ENCODE measurements at regions not wholly inside any gene's neighbourhood (a gene's known extent, or its start where the extent isn't known, plus 50 kb on each side); places are given as distances from the start of the nearest gene placed in this dataset.
A peak's percentile ranks its signal among the peaks of the same experiment; 100 is the strongest.

DNA sequence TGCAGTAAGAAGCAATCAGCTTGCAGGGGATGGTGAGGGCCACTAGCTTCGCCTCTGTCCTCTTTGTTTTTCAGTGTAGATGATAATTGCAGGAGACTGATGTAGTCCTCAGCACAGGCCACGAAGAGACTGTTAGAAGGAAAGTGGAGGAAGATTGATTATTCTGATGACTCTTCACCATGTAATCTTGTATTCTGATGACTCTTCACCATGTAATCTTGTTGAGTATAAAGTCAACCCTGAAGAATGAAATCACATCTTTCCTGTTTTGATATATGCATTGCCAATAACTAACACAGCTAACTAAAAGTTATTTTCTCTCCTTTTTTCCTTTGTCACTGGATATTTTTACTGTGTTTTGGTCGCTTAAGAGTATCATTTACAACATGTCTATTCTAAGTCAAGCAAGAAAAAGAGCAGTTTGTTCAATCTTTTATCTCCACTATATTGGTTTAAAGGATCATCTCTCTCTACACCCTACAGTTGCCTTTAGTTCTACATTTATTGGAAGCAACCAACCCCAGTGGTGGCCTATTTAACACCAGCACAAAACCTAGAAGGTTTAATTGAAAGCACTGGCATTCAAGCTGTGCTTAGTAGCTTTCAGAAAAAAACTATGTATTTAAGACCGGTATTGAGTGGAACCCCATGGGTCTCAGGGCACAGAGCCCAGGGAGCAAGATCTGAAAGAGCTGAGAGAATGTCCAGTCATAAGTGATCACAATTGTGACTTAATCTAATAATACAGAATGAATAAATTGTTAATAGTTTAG is 107.2 kb upstream of the BTBD3 start:
- Histone ChIP-seq H3K9ac (ENCODE audit: low read length) (no peak overlapping the region), H2BK5ac (ENCODE audit: low read depth, low read length, poor library complexity, severe bottlenecking) (no peak overlapping the region), H2BK15ac (ENCODE audit: low read depth, poor library complexity, severe bottlenecking) (no peak overlapping the region), H3K14ac (ENCODE audit: low read length in 2 of 2) (peak overlapping the region in 1 of 2 experiments; percentile 3), H3K27me3 (ENCODE audit: control insufficient read depth in 1 of 2, insufficient read depth in 1 of 2, low read length in 2 of 2) (no peaks in the 10 kb centered on the region), H3K4me1 (ENCODE audit: control insufficient read depth, insufficient read depth, low read depth, low read length) (peaks cover 5% of the 10 kb centered on the region), H3K18ac (ENCODE audit: low read depth in 1 of 2, low read length in 2 of 2) (no peak overlapping the region), H2BK120ac (ENCODE audit: low read depth, low read length) (no peak overlapping the region), H2BK12ac (ENCODE audit: low read length in 2 of 2) (no peak overlapping the region), H3K9me3 (ENCODE audit: control insufficient read depth, low read length) (no peaks in the 10 kb centered on the region), H3K27ac (ENCODE audit: low read length, poor library complexity, severe bottlenecking) (no peak overlapping the region), H3K4ac (ENCODE audit: low read depth in 1 of 2, low read length in 2 of 2) (no peak overlapping the region), H4K8ac (ENCODE audit: low read length) (no peak overlapping the region), H2AFZ (ENCODE audit: low read depth, low read length) (no peak overlapping the region), H3K36me3 (ENCODE audit: control insufficient read depth in 1 of 2, insufficient read depth in 2 of 2, low read depth in 1 of 2, low read length in 2 of 2) (no peaks in the 10 kb centered on the region), H3K4me2 (ENCODE audit: low read length, poor library complexity, severe bottlenecking) (no peak overlapping the region), H4K91ac (ENCODE audit: low read length) (no peak overlapping the region), H3K79me1 (replicated peaks; ENCODE audit: low read length, poor library complexity, severe bottlenecking) (no peaks in the 10 kb centered on the region), H2AK5ac (ENCODE audit: low read length, severe bottlenecking) (no peak overlapping the region), H3K23ac (ENCODE audit: low read length in 2 of 2) (no peak overlapping the region), H3K4me3 (ENCODE audit: insufficient read depth in 1 of 2, low read depth in 1 of 2, low read length in 2 of 2) (no peak overlapping the region)
- DNase-seq = peak; percentile 37
- 60% methylated on average over 3 of the region's 4 CpGs for WGBS

DNA sequence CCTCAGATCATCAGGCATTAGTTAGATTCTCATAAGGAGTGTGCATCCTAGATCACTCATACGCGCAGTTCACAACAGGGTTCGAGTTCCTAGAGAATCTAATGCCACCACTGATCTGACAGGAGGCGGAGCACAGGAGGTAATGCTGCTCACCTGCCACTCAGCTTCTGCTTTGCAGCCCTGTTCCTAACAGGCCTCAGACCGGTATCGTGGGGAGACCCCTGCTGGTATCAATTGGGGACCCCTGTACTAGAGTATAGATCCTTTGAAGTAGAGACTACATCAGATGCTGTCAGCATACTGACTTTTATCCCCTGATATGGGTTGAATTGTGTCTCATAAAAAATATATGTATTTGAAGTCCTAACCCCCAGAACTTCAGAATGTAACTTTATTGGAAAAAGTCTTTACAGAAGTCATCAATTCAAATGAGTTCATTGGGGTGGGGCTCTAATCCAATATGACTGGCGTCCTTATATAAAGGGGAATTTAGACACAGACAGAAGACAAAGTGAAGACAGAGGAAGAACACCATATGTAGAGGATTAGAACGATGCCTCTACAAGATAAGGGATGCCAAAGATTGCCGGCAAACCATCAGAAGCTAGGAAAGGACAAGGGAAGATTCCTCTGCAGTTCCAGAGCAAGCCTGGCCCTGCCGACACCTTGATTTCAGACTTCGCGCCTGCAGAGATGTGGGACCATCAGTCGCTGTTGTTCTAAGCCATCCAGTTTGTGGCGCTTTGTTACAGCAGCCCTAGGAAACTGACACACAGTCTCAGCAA is 104.4 kb upstream of the BTBD3 start:
- Histone ChIP-seq H4K91ac (ENCODE audit: low read length) (peak overlapping the region; percentile 86), H2BK120ac (ENCODE audit: low read depth, low read length) (no peak overlapping the region), H3K18ac (ENCODE audit: low read depth in 1 of 2, low read length in 2 of 2) (peak overlapping the region in 1 of 2 experiments; percentile 43), H3K4me3 (ENCODE audit: insufficient read depth in 1 of 2, low read depth in 1 of 2, low read length in 2 of 2) (no peak overlapping the region), H3K27ac (ENCODE audit: low read length, poor library complexity, severe bottlenecking) (no peak overlapping the region), H2BK12ac (ENCODE audit: low read length in 2 of 2) (no peak overlapping the region), H3K4me1 (ENCODE audit: control insufficient read depth, insufficient read depth, low read depth, low read length) (peaks cover 2% of the 10 kb centered on the region), H3K9me3 (ENCODE audit: control insufficient read depth, low read length) (no peaks in the 10 kb centered on the region), H2BK15ac (ENCODE audit: low read depth, poor library complexity, severe bottlenecking) (no peak overlapping the region), H2BK5ac (ENCODE audit: low read depth, low read length, poor library complexity, severe bottlenecking) (no peak overlapping the region), H3K79me1 (replicated peaks; ENCODE audit: low read length, poor library complexity, severe bottlenecking) (no peaks in the 10 kb centered on the region), H3K36me3 (ENCODE audit: control insufficient read depth in 1 of 2, insufficient read depth in 2 of 2, low read depth in 1 of 2, low read length in 2 of 2) (no peaks in the 10 kb centered on the region), H3K4me2 (ENCODE audit: low read length, poor library complexity, severe bottlenecking) (no peak overlapping the region), H2AFZ (ENCODE audit: low read depth, low read length) (no peak overlapping the region), H3K4ac (ENCODE audit: low read depth in 1 of 2, low read length in 2 of 2) (no peak overlapping the region), H4K8ac (ENCODE audit: low read length) (no peak overlapping the region), H3K27me3 (ENCODE audit: control insufficient read depth in 1 of 2, insufficient read depth in 1 of 2, low read length in 2 of 2) (no peaks in the 10 kb centered on the region), H3K14ac (ENCODE audit: low read length in 2 of 2) (no peak overlapping the region), H2AK5ac (ENCODE audit: low read length, severe bottlenecking) (peak overlapping the region; percentile 63), H3K9ac (ENCODE audit: low read length) (no peak overlapping the region), H3K23ac (ENCODE audit: low read length in 2 of 2) (no peak overlapping the region)
- 86% methylated on average over 14 of the region's 14 CpGs for WGBS
- no peak for DNase-seq

DNA sequence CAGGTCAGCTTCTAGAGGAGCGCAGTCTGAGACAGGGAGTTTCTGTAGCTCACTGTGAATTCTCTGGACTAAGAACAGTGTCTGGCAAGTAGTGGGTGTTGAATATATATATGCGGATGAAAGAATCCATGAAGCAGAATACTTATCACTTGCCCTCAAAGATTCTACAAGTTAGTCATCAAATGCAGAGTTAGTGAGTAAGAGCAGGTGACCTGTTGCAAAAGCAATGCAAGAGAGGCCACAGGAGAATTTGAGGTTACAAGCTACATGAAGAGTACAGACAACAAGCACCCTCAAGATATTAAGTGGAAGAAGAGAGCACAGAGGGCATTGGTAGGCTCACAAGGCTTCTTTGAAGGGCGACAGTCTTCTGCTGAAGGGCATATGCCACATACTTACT is 103.4 kb upstream of the BTBD3 start:
- H2AFZ ChIP-seq (ENCODE audit: low read depth, low read length) = no peak overlapping the region
- H3K9me3 ChIP-seq (ENCODE audit: control insufficient read depth, low read length) = no peaks in the 10 kb centered on the region
- 84% methylated on average over 2 of the region's 3 CpGs for WGBS

DNA sequence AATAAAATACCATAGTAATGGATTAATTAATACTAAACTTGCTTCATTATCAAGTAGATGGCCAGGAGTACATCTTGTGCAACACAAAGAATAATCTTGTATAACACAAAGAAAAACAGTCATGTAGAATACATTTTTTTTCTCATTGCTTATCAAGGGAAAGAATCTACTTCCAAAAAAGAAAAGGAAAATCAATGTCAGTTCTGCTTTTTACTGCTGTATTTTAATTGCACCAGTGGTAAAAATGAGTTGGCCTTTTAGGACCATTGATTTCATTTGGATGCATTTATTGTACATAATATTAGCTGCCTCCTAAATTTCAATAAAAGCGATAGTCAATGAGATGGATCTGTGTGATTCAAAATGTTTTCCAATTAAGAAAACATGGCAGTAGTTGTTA is 96.9 kb upstream of the BTBD3 start:
- Histone ChIP-seq H3K79me1 (replicated peaks; ENCODE audit: low read length, poor library complexity, severe bottlenecking) (no peaks in the 10 kb centered on the region), H3K18ac (ENCODE audit: low read depth in 1 of 2, low read length in 2 of 2) (no peak overlapping the region), H3K23ac (ENCODE audit: low read length in 2 of 2) (no peak overlapping the region), H3K36me3 (ENCODE audit: control insufficient read depth in 1 of 2, insufficient read depth in 2 of 2, low read depth in 1 of 2, low read length in 2 of 2) (no peaks in the 10 kb centered on the region), H3K14ac (ENCODE audit: low read length in 2 of 2) (no peak overlapping the region), H3K4me3 (ENCODE audit: insufficient read depth in 1 of 2, low read depth in 1 of 2, low read length in 2 of 2) (no peak overlapping the region), H2BK12ac (ENCODE audit: low read length in 2 of 2) (no peak overlapping the region), H2BK5ac (ENCODE audit: low read depth, low read length, poor library complexity, severe bottlenecking) (no peak overlapping the region), H4K8ac (ENCODE audit: low read length) (no peak overlapping the region), H3K27me3 (ENCODE audit: control insufficient read depth in 1 of 2, insufficient read depth in 1 of 2, low read length in 2 of 2) (no peaks in the 10 kb centered on the region), H3K27ac (ENCODE audit: low read length, poor library complexity, severe bottlenecking) (no peak overlapping the region), H4K91ac (ENCODE audit: low read length) (no peak overlapping the region), H2BK15ac (ENCODE audit: low read depth, poor library complexity, severe bottlenecking) (no peak overlapping the region), H2AK5ac (ENCODE audit: low read length, severe bottlenecking) (no peak overlapping the region), H2BK120ac (ENCODE audit: low read depth, low read length) (no peak overlapping the region), H3K4me1 (ENCODE audit: control insufficient read depth, insufficient read depth, low read depth, low read length) (no peaks in the 10 kb centered on the region), H3K4ac (ENCODE audit: low read depth in 1 of 2, low read length in 2 of 2) (no peak overlapping the region), H2AFZ (ENCODE audit: low read depth, low read length) (no peak overlapping the region), H3K9ac (ENCODE audit: low read length) (no peak overlapping the region), H3K9me3 (ENCODE audit: control insufficient read depth, low read length) (peaks cover under 1% of the 10 kb centered on the region), H3K4me2 (ENCODE audit: low read length, poor library complexity, severe bottlenecking) (no peak overlapping the region)
- no CpG with 5 or more reads among the region's 1 CpG for WGBS
- no peak for DNase-seq

More for the DNA sequence above, 103.4 kb upstream of the BTBD3 start:
- DNase-seq = peak; percentile 45
- no peak overlapping the region for H2BK5ac ChIP-seq (ENCODE audit: low read depth, low read length, poor library complexity, severe bottlenecking)
- no peaks in the 10 kb centered on the region for H3K27me3 ChIP-seq (ENCODE audit: control insufficient read depth in 1 of 2, insufficient read depth in 1 of 2, low read length in 2 of 2)
- no peak overlapping the region for H3K4me2 ChIP-seq (ENCODE audit: low read length, poor library complexity, severe bottlenecking)
- H3K79me1 ChIP-seq (replicated peaks; ENCODE audit: low read length, poor library complexity, severe bottlenecking) = no peaks in the 10 kb centered on the region
- no peak overlapping the region for H3K27ac ChIP-seq (ENCODE audit: low read length, poor library complexity, severe bottlenecking)
- H3K18ac ChIP-seq (ENCODE audit: low read depth in 1 of 2, low read length in 2 of 2) = no peak overlapping the region
- H3K4me1 ChIP-seq (ENCODE audit: control insufficient read depth, insufficient read depth, low read depth, low read length) = peaks cover 2% of the 10 kb centered on the region
- no peak overlapping the region for H4K8ac ChIP-seq (ENCODE audit: low read length)
- no peak overlapping the region for H3K23ac ChIP-seq (ENCODE audit: low read length in 2 of 2)
- no peak overlapping the region for H2BK12ac ChIP-seq (ENCODE audit: low read length in 2 of 2)
- no peak overlapping the region for H2BK15ac ChIP-seq (ENCODE audit: low read depth, poor library complexity, severe bottlenecking)
- no peak overlapping the region for H3K4me3 ChIP-seq (ENCODE audit: insufficient read depth in 1 of 2, low read depth in 1 of 2, low read length in 2 of 2)
- H2AK5ac ChIP-seq (ENCODE audit: low read length, severe bottlenecking) = no peak overlapping the region
- H3K9ac ChIP-seq (ENCODE audit: low read length) = no peak overlapping the region
- H2BK120ac ChIP-seq (ENCODE audit: low read depth, low read length) = no peak overlapping the region
- H4K91ac ChIP-seq (ENCODE audit: low read length) = no peak overlapping the region
- H3K14ac ChIP-seq (ENCODE audit: low read length in 2 of 2) = no peak overlapping the region
- H3K4ac ChIP-seq (ENCODE audit: low read depth in 1 of 2, low read length in 2 of 2) = no peak overlapping the region
- H3K36me3 ChIP-seq (ENCODE audit: control insufficient read depth in 1 of 2, insufficient read depth in 2 of 2, low read depth in 1 of 2, low read length in 2 of 2) = no peaks in the 10 kb centered on the region

All from mesenchymal stem cell (in vitro differentiated cells and primary cell).